Activated naive CD4-positive, alpha-beta T cell treated with anti-CD3 and anti-CD28 coated beads, Interleukin-2, amount 50 U/mL, for 24 hours (primary cell): ENCODE measurements at regions not wholly inside any gene's neighbourhood (a gene's known extent, or its start where the extent isn't known, plus 50 kb on each side); places are given as distances from the start of the nearest gene placed in this dataset.
A peak's percentile ranks its signal among the peaks of the same experiment; 100 is the strongest.

Experiments used
- H3K27ac Mint-ChIP-seq: one replicate; pipeline ENCODE4 v1.8.0; 2021; ENCODE audit warnings: mild to moderate bottlenecking, mixed read lengths
- H3K27me3 Mint-ChIP-seq: one replicate; pipeline ENCODE4 v1.8.0; 2021; ENCODE audit warnings: mixed read lengths
- H3K36me3 Mint-ChIP-seq: one replicate; pipeline ENCODE4 v1.8.0; 2021; ENCODE audit warnings: mixed read lengths
- H3K4me1 Mint-ChIP-seq: one replicate; pipeline ENCODE4 v1.8.0; 2021; ENCODE audit warnings: mixed read lengths
- H3K4me3 Mint-ChIP-seq: one replicate; pipeline ENCODE4 v1.8.0; 2021; ENCODE audit warnings: mild to moderate bottlenecking, mixed read lengths
- H3K9me3 Mint-ChIP-seq: one replicate; pipeline ENCODE4 v1.8.0; 2021; ENCODE audit warnings: mixed read lengths

DNA sequence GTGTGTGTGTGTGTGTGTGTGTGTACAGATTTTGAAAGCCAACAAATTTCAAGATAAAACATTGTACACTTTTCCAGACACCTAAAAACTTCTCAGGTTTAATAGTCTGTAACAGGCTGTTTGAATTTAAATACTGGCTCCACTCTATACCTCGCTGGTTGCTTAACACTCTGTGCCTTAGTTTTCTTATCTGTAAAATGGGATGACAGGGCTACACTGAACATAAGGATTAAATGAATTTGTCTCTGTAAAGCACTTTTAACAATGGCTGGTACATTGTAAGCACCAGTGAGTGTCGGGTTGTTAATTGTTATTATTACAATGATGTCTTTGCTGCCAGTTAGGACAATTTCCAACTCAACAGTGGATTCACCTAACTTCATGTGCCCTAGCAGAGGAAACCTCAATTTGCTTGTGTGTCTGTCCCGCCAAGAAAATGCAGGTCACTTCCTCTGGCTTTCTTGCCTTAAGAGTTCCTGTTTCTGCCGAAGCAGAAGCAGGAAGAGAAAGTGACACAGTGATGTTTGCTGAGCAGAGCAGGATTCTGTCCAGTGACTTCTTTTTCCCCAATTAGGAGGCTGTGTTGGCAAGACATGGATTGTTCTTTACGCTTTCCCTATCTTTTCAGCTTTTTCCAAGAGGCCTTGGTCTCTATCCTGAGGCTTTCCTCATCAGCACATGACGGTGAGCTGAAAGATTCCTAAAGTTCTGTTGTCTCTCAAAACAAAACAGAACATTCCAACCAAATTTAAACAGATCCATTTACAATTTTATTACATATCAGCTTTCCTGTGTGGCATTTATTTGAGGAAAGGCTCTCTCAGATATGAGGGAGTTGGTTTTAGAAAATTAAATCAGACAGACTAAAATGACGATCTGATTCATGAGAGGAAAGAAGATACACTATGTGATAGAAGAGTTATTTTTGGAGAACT is 154.1 kb upstream of the ATP2B1 start:
- no peaks in the 10 kb centered on the region for H3K36me3 Mint-ChIP-seq
- no peaks in the 10 kb centered on the region for H3K27me3 Mint-ChIP-seq
- H3K4me3 Mint-ChIP-seq, result peak overlapping the region; percentile 83
- peaks cover 64% of the 10 kb centered on the region for H3K4me1 Mint-ChIP-seq
- H3K27ac Mint-ChIP-seq, result peak overlapping the region; percentile 98
- no peaks in the 10 kb centered on the region for H3K9me3 Mint-ChIP-seq

DNA sequence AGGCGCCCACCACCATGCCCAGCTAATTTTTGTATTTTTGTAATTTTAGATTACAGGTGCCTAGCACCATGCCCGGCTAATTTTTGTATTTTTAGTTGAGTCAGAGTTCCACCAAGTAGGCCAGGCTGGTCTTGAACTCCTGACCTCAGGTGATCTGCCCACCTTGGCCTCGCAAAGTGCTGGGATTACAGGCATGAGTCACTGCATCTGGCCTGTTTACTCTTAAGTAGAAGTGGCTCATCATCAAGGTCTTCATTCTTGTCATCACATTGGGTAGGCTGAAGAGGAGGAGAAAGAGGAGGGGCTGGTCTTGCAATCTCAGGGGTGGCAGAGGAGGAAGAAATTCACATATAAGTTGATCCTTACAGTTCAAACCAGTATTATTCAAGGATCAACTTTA is 152.4 kb upstream of the ATP2B1 start:
- Mint-ChIP-seq H3K9me3 (no peaks in the 10 kb centered on the region), H3K4me1 (peaks cover 77% of the 10 kb centered on the region), H3K4me3 (no peak overlapping the region), H3K27ac (peak overlapping the region; percentile 85), H3K27me3 (no peaks in the 10 kb centered on the region), H3K36me3 (no peaks in the 10 kb centered on the region)

DNA sequence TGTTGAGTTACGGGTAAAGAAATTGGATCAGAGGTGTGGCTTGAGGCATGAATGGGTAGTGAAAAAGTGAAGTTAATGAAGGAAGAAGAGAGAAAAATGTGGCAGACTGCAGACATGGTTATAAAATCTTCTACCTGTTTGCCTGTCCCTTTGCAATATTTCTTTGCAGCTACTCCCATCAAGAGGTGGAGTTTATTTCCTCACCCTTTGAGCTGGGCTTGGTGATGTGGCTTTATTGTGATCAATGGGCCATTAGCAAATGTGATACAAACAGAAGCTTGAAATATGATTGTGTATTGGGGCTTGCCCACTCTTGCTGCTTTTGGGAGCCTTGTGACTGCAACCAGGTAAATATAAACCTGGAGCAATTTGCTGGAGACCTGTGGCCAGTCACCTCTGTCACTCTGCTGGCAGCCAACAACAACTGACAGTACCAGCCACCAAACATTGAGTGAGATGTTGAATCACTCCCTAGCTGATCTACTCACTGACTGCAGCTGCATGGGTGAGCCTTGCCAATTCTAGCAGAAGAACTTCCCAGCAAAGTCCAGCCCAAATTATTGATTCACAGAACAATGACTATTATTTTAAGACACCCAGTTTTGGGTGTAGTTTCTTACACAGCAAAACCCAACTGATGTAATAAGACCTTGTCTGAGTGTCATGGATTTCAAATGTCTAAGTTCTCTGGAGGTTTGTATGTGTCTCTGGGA is 151.0 kb upstream of the ATP2B1 start:
- H3K9me3 Mint-ChIP-seq, result no peaks in the 10 kb centered on the region
- H3K27ac Mint-ChIP-seq, result no peak overlapping the region
- no peaks in the 10 kb centered on the region for H3K36me3 Mint-ChIP-seq
- peaks cover 79% of the 10 kb centered on the region for H3K4me1 Mint-ChIP-seq
- no peak overlapping the region for H3K4me3 Mint-ChIP-seq
- no peaks in the 10 kb centered on the region for H3K27me3 Mint-ChIP-seq

DNA sequence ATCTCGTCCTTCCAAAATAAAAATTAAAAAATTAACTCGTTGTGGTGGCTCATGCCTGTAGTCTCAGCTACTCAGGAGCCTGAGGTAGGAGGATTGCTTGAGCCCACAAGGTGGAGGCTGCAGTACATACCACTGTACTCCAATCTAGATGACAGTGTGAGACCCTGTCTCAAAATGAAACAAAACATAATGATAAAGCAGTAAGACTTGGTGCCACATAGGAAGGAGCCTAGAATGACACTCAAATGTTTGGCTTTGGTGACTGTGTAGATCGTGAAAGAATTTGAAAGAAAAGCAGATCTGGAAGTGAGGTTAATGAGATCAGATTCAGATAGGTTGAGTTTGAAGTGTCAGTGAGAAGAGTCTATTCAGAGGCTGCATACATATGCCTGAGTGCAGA is 150.1 kb upstream of the ATP2B1 start:
- Mint-ChIP-seq H3K36me3 (no peaks in the 10 kb centered on the region), H3K27me3 (no peaks in the 10 kb centered on the region), H3K9me3 (no peaks in the 10 kb centered on the region), H3K4me3 (no peak overlapping the region), H3K4me1 (peaks cover 69% of the 10 kb centered on the region), H3K27ac (no peak overlapping the region)

DNA sequence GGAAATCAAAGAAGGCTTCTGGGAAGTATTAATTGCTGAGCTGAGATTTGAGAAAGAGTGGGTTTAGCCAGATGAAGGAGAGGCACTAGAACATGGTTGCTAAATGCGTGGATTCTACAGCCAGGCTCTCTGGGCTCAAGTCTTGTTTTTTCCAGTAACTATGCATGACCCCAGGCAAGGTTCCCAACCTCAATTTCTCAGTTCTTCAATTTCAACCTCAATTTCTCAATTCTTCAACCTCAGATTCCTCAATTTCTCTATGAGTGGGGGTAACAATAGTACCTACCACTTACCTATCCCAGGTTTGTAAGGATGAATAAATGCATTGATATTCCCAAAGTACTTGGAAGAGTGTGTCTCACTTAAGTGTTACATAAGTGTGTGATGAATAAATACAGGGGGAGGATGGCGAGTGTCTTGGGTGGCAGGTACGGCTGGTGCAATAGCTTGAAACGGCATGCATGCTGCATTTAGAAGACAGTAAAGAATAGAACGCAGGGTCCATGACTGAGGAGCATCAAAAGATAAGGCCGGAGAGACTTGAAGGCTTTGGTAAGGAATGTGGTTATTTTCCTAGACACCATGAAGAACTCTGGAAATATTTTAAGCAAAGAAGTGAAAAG is 149.1 kb upstream of the ATP2B1 start:
- peaks cover 60% of the 10 kb centered on the region for H3K4me1 Mint-ChIP-seq

DNA sequence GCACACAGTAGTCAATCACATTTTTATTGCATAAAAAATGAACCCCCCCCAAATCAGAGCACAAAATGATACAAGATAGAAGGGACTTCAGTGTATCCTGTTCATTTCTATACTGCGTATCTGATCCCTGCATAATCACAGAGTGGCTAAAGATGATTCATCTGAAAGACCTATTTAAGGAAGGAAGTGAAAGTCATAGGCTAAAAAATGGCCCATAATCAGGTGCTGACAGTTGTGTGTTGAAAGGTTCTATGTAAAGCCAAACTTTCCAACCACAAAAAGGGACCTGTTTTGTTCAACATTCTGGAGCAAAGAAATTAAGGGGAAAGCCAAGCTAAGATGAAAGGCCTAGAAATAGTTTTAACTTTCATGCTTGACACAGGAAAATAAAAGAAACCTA is 147.8 kb upstream of the ATP2B1 start:
- H3K4me3 Mint-ChIP-seq, result peak overlapping the region; percentile 3
- H3K27ac Mint-ChIP-seq, result peak overlapping the region; percentile 37
- H3K36me3 Mint-ChIP-seq, result no peaks in the 10 kb centered on the region
- H3K4me1 Mint-ChIP-seq, result peaks cover 47% of the 10 kb centered on the region
- H3K9me3 Mint-ChIP-seq, result no peaks in the 10 kb centered on the region
- no peaks in the 10 kb centered on the region for H3K27me3 Mint-ChIP-seq

More for the DNA sequence above, 149.1 kb upstream of the ATP2B1 start:
- H3K9me3 Mint-ChIP-seq, result no peaks in the 10 kb centered on the region
- no peak overlapping the region for H3K4me3 Mint-ChIP-seq
- H3K27me3 Mint-ChIP-seq, result no peaks in the 10 kb centered on the region
- no peaks in the 10 kb centered on the region for H3K36me3 Mint-ChIP-seq
- H3K27ac Mint-ChIP-seq, result peak overlapping the region; percentile 31

DNA sequence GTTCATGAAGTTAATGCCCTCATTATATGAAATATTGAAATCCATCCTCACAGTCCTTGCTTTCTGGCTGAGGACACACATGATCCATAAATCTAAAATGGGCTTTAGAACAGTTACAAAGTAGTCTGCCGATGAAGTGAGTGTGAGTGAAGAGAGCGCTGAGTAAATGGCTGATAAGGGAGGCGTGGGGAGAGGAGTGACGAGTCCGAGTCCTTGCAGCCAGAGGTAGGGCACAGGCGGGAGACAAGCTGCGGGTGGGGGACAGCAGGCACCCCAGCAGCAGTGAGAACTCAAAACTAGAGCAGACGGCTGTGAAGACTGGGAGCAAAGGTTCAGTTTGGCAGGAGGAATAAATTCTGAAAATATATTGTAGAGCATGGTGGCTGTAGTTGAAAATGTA is 140.1 kb upstream of the ATP2B1 start:
- no peaks in the 10 kb centered on the region for H3K4me1 Mint-ChIP-seq
- H3K36me3 Mint-ChIP-seq, result no peaks in the 10 kb centered on the region
- H3K9me3 Mint-ChIP-seq, result peaks cover 6% of the 10 kb centered on the region
- no peak overlapping the region for H3K27ac Mint-ChIP-seq
- H3K27me3 Mint-ChIP-seq, result no peaks in the 10 kb centered on the region
- no peak overlapping the region for H3K4me3 Mint-ChIP-seq

DNA sequence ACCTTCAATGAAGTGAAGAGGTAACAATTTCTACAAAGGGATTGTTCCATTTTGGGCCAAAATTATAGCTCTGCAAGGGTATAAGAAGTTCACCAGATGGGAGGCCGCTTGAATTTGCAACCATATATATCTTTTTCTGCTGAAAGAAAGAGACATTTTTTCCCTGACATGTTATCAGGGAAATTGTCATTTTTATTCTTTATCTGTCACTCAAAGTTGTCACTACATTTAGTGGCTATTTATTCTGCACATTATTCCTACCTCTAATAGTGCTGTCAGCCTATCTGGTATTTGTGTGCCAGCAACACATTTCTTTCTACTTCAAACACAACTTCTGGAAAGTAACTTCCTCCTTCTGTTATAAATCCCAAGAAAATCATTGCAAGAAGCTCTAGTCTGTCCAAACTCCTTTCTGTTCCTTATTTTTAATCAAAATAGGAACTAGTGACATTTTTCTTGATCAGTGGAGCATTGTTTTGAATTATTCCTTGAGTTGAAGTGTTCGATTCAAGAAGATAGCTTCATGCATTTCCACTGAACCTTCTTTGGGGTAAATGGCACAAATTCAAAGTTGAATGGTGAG is 137.9 kb upstream of the ATP2B1 start:
- no peaks in the 10 kb centered on the region for H3K4me1 Mint-ChIP-seq
- H3K36me3 Mint-ChIP-seq, result no peaks in the 10 kb centered on the region

DNA sequence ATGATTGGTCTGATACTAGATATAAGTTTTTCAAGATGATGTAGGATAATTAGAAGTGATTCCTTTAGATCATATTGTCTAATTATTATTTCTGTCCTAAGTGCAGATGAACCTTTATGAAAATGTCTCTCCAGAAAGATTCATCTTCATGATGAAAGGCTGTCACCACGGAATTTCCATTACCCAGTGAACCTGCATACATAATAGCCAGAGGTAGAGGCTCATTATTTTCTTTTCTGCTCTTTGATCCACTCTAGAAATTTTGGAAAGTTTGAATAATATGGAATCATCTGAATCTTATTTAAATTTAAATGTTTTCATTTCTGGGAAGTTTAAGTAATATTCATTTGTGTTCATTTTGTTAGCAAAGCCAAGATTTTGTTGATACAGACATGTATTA is 137.1 kb upstream of the ATP2B1 start:
- H3K36me3 Mint-ChIP-seq, result no peaks in the 10 kb centered on the region
- no peaks in the 10 kb centered on the region for H3K4me1 Mint-ChIP-seq
- no peak overlapping the region for H3K4me3 Mint-ChIP-seq
- H3K9me3 Mint-ChIP-seq, result peaks cover 6% of the 10 kb centered on the region
- H3K27ac Mint-ChIP-seq, result no peak overlapping the region
- no peaks in the 10 kb centered on the region for H3K27me3 Mint-ChIP-seq

More for the DNA sequence above, 137.9 kb upstream of the ATP2B1 start:
- no peak overlapping the region for H3K4me3 Mint-ChIP-seq
- H3K9me3 Mint-ChIP-seq, result peaks cover 6% of the 10 kb centered on the region
- no peaks in the 10 kb centered on the region for H3K27me3 Mint-ChIP-seq
- H3K27ac Mint-ChIP-seq, result no peak overlapping the region

DNA sequence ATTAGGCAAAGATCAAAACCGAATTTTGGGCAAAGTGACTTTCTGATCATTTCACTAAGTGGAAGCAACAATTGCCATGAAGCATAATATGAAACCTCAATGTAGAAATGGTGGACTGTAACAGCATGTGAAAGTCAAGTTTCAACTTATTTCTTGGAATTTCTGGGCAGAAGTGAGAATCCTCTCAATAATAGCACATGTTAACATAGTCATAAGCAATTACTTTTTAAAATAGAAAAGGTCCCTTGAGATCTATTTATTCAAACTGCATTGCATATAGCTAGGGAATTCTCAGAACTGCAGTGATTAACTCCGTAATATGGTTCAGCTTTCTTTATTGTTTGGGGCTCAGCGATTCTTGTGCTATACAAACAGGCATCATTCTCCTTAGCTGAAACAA is 136.7 kb upstream of the ATP2B1 start:
- Mint-ChIP-seq H3K4me3 (no peak overlapping the region), H3K27ac (no peak overlapping the region)

DNA sequence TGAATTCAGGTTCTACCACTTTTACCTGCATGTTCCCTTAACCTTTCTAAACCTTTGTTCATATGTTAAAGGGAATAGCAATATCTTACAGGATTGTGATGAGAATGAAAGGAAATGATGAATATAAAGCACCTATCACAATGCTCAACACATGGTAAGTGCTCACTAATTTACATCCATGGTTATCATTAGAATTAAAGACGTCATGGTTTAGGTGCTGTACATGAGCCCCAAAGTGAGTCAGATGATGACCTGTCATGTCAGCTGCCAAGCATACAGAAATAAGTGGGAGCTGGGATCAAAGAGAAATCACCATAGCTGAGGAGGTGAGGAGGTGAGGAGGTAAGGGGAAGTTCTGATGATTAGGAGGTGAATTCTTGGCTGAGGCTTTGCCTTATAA is 135.9 kb upstream of the ATP2B1 start:
- Mint-ChIP-seq H3K4me3 (no peak overlapping the region), H3K4me1 (peaks cover 2% of the 10 kb centered on the region), H3K9me3 (no peaks in the 10 kb centered on the region), H3K27ac (no peak overlapping the region), H3K36me3 (no peaks in the 10 kb centered on the region), H3K27me3 (no peaks in the 10 kb centered on the region)

More for the DNA sequence above, 136.7 kb upstream of the ATP2B1 start:
- Mint-ChIP-seq H3K27me3 (no peaks in the 10 kb centered on the region), H3K4me1 (no peaks in the 10 kb centered on the region), H3K36me3 (no peaks in the 10 kb centered on the region), H3K9me3 (peaks cover 5% of the 10 kb centered on the region)

DNA sequence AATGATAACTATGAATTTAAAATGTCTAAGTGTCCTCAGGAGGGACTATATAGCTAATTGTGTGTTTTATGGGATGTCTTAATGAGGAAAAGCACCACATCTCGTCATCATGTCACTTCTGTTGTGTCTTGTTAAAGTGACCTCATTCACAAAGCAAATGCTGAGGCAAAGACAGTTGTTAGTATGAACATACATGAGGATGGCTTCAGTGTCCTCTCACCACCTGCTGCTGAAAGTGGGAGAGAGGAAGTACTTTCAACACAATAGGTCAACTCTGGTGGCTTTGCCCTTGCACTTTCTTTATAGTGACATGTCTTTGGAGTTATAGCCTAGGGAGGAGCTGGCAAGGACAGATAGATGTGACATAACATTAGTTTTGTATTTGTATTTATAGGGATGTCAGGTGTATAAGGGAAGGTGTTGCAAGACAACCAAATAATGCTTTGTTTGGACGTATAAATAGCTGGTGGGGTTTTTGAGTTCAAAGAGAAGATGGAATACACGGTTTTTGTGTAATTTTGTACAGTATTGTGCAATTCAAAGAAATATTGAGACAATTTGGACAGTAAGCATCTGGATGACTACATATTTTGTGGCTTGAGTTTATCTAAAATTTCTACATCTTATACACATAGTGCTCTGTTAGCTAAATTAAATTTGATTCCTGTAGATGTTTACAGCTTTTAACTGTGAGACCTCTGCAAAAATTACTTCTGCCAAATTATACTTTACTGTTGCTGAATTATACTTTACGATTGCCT is 131.7 kb upstream of the ATP2B1 start:
- H3K4me3 Mint-ChIP-seq, result no peak overlapping the region
- no peak overlapping the region for H3K27ac Mint-ChIP-seq
- H3K27me3 Mint-ChIP-seq, result no peaks in the 10 kb centered on the region

DNA sequence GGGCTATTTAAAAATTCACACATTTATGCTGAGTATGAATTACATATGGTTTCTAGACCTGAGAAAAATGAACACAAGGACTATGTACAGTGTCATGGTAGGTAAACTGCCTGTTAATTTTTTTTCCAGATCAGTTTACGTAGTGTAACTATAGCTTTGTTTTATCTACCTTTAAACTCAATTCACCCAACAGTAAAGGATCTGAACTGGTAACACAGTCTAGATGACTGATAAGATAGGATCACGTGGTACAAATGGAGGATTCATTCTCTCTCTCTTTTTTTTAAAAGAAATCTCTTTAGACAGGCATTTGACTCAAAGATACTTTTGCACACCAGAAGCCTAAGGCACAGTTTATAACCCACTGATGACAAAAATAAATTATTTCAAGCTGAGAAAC is 130.8 kb upstream of the ATP2B1 start:
- no peaks in the 10 kb centered on the region for H3K36me3 Mint-ChIP-seq
- no peaks in the 10 kb centered on the region for H3K9me3 Mint-ChIP-seq
- H3K4me3 Mint-ChIP-seq, result no peak overlapping the region
- no peaks in the 10 kb centered on the region for H3K27me3 Mint-ChIP-seq
- H3K27ac Mint-ChIP-seq, result no peak overlapping the region
- H3K4me1 Mint-ChIP-seq, result peaks cover 8% of the 10 kb centered on the region

More for the DNA sequence above, 131.7 kb upstream of the ATP2B1 start:
- Mint-ChIP-seq H3K36me3 (no peaks in the 10 kb centered on the region), H3K9me3 (no peaks in the 10 kb centered on the region), H3K4me1 (peaks cover 8% of the 10 kb centered on the region)

DNA sequence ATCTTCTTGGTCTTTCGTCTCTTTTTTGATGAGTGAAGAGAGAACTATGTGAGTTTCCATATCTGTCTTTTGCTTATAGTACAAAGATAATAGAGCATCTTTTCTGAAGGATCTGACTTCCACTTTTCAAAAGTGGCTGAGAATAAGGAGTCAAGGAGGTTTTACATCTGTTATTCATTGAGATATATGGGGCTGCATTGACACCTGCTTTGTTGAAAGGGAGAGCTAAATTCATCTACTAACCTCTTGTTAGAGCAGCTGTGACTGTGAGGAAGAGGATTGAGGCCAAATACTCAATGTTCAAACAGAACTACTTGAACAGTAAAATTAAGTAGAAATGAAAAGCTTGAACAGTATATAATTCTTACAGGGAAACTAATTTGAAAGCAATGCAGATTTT is 130.2 kb upstream of the ATP2B1 start:
- Mint-ChIP-seq H3K4me1 (peaks cover 8% of the 10 kb centered on the region), H3K4me3 (no peak overlapping the region), H3K36me3 (no peaks in the 10 kb centered on the region), H3K9me3 (no peaks in the 10 kb centered on the region), H3K27me3 (no peaks in the 10 kb centered on the region), H3K27ac (no peak overlapping the region)

DNA sequence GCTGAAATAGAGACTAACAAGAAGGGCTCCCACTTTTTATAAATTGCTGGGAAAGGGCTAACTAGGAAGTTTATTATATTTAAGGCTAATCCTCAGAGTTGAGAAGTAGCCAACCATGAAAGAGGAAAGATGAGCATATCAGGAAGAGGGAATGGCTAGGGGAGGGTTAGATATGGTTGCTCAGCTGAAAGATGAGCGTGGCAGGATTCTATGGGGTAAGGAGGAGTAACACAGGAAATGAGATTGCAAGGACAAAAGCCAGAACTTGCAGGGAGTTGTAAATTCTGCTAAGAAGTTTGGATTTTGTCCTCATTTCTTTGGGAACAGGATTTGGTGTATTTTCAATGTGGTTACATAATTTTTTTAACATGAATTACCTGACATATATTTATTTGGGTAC is 127.4 kb upstream of the ATP2B1 start:
- Mint-ChIP-seq H3K4me3 (no peak overlapping the region), H3K27me3 (no peaks in the 10 kb centered on the region), H3K9me3 (no peaks in the 10 kb centered on the region), H3K36me3 (no peaks in the 10 kb centered on the region), H3K4me1 (peaks cover 8% of the 10 kb centered on the region), H3K27ac (no peak overlapping the region)
